HT1080 (cell line): ENCODE measurements at regions not wholly inside any gene's neighbourhood (a gene's known extent, or its start where the extent isn't known, plus 50 kb on each side); places are given as distances from the start of the nearest gene placed in this dataset.
A peak's percentile ranks its signal among the peaks of the same experiment; 100 is the strongest.
"Not testable (repeated sequence)": the region's sequence is repeated elsewhere in the genome, so short reads cannot be mapped to it uniquely, and the experiment has no call there.

Experiments used
- DNase-seq: peaks from one replicate; pipeline ENCODE4 v3.0.0-alpha.2; 2015; ENCODE audit warnings: low read depth

GRCh38 chr7:115649429-115649828 lies 381.1 kb downstream of the TFEC start:
- no peak for DNase-seq

GRCh38 chr7:115647712-115648111 lies 382.9 kb downstream of the TFEC start:
- no peak for DNase-seq

- DNase-seq, result no peak
Observed at GRCh38 chr7:115642194-115642593, 388.4 kb downstream of the TFEC start.

GRCh38 chr7:115638853-115639252 lies 391.7 kb downstream of the TFEC start:
- DNase-seq, result no peak

GRCh38 chr7:115637128-115637527 lies 393.4 kb downstream of the TFEC start:
- DNase-seq, result no peak

GRCh38 chr7:115635876-115636275 lies 394.7 kb downstream of the TFEC start:
- DNase-seq, result no peak

GRCh38 chr7:115635376-115635775 lies 395.2 kb downstream of the TFEC start:
- DNase-seq, result no peak

- DNase-seq, result no peak
Observed at GRCh38 chr7:115634633-115635032, 395.9 kb downstream of the TFEC start.

GRCh38 chr7:115632636-115633035 lies 397.9 kb downstream of the TFEC start:
- DNase-seq, result no peak

- DNase-seq, result peak; percentile 7
Observed at GRCh38 chr7:115631782-115632181, 398.8 kb downstream of the TFEC start.

- no peak for DNase-seq
Observed at GRCh38 chr7:115630049-115630448, 400.5 kb downstream of the TFEC start.

- DNase-seq, result peak; percentile 15
Observed at GRCh38 chr7:115618676-115619075, 411.9 kb downstream of the TFEC start.

- DNase-seq, result no peak
Observed at GRCh38 chr7:115613836-115614235, 416.7 kb downstream of the TFEC start.

GRCh38 chr7:115603416-115603815 lies 427.1 kb downstream of the TFEC start:
- no peak for DNase-seq

- DNase-seq, result no peak
Observed at GRCh38 chr7:115600207-115600606, 430.4 kb downstream of the TFEC start.

GRCh38 chr7:115599184-115599583 lies 431.4 kb downstream of the TFEC start:
- DNase-seq, result not testable (repeated sequence)

GRCh38 chr7:115597220-115597619 lies 433.3 kb downstream of the TFEC start:
- not testable (repeated sequence) for DNase-seq

- DNase-seq, result no peak
Observed at GRCh38 chr7:115593111-115593510, 437.5 kb downstream of the TFEC start.

- peak; percentile 63 for DNase-seq
Observed at GRCh38 chr7:115585015-115585718, 445.4 kb downstream of the TFEC start.

- no peak for DNase-seq
Observed at GRCh38 chr7:115582956-115583355, 447.6 kb downstream of the TFEC start.

GRCh38 chr7:115578576-115578975 lies 452.0 kb downstream of the TFEC start:
- DNase-seq, result no peak

- DNase-seq, result no peak
Observed at GRCh38 chr7:115574681-115575291, 455.8 kb downstream of the TFEC start.

- DNase-seq, result no peak
Observed at GRCh38 chr7:115572111-115572510, 458.5 kb downstream of the TFEC start.
